Liver (tissue), 8 donors: ENCODE measurements at regions not wholly inside any gene's neighbourhood (a gene's known extent, or its start where the extent isn't known, plus 50 kb on each side); places are given as distances from the start of the nearest gene placed in this dataset.
"Not testable (repeated sequence)": the region's sequence is repeated elsewhere in the genome, so short reads cannot be mapped to it uniquely, and the experiment has no call there.

Experiments
- DNase-seq: peaks from one replicate; pipeline ENCODE4 v3.0.0-alpha.2; 2017; ENCODE audit warnings: low spot score
- H3K27ac ChIP-seq, 2 donors: one replicate each; pipeline ENCODE4 v1.7.0; 2013; ENCODE audit warnings: inconsistent platforms in 2 of 2, low read length in 2 of 2, control low read depth in 1 of 2, low read depth in 1 of 2, mild to moderate bottlenecking in 1 of 2
- H3K27me3 ChIP-seq, 4 donors: one replicate each; pipeline versions ENCODE4 v1.6.1 to v1.7.0; 2013; ENCODE audit warnings: low read length in 3 of 4, inconsistent platforms in 1 of 4, mild to moderate bottlenecking in 1 of 4, moderate library complexity in 1 of 4; ENCODE audit not compliant: control insufficient read depth in 4 of 4, insufficient read depth in 4 of 4
- H3K36me3 ChIP-seq, 4 donors: one replicate each; pipeline versions ENCODE4 v1.6.1 to v1.7.0; 2013; ENCODE audit warnings: low read length in 3 of 4, mild to moderate bottlenecking in 3 of 4, low read depth in 1 of 4, moderate library complexity in 1 of 4; ENCODE audit not compliant: control insufficient read depth in 4 of 4, insufficient read depth in 3 of 4
- H3K4me1 ChIP-seq, 4 donors: one replicate each; pipeline versions ENCODE4 v1.6.1 to v1.7.0; 2013; ENCODE audit warnings: low read length in 3 of 4, mild to moderate bottlenecking in 3 of 4, moderate library complexity in 1 of 4; ENCODE audit not compliant: control insufficient read depth in 4 of 4, insufficient read depth in 4 of 4
- H3K4me3 ChIP-seq, 3 donors: one replicate each; pipeline versions ENCODE4 v1.6.1 to v1.7.0; 2013; ENCODE audit warnings: low read length in 3 of 3, control low read depth in 1 of 3, low read depth in 1 of 3, mild to moderate bottlenecking in 1 of 3
- H3K9ac ChIP-seq, 2 donors: one replicate each; pipeline ENCODE4 v1.7.0; 2013; ENCODE audit warnings: low read length in 2 of 2, mild to moderate bottlenecking in 2 of 2, moderate library complexity in 2 of 2, control low read depth in 1 of 2, low read depth in 1 of 2
- H3K9me3 ChIP-seq, 4 donors: one replicate each; pipeline versions ENCODE4 v1.6.1 to v1.7.0; 2013; ENCODE audit warnings: low read length in 3 of 4; ENCODE audit not compliant: control insufficient read depth in 4 of 4
- ATF3 ChIP-seq: IDR thresholded peaks from 2 replicates; pipeline ENCODE4 v1.6.1; 2016; ENCODE audit warnings: antibody characterized with exemption
- CTCF ChIP-seq: fragments of 150-350 bp; IDR thresholded peaks from 2 replicates; pipeline ENCODE4 v1.5.1; 2017; ENCODE audit warnings: improper control_type of control experiment, low read depth, low read length; ENCODE audit not compliant: missing input control
- EGR1 ChIP-seq, 2 donors: IDR thresholded peaks; 2 replicates each; pipeline ENCODE4 v1.6.1; 2016 to 2018; ENCODE audit warnings: antibody characterized with exemption in 2 of 2, low read depth in 2 of 2
- FOXA1 ChIP-seq: IDR thresholded peaks from 2 replicates; pipeline ENCODE4 v1.6.1; 2016; ENCODE audit warnings: antibody characterized with exemption
- FOXA2 ChIP-seq: IDR thresholded peaks from 2 replicates; pipeline ENCODE4 v1.6.1; 2016; ENCODE audit warnings: antibody characterized with exemption
- GABPA ChIP-seq, 2 donors: IDR thresholded peaks in 1 of 2; conservative IDR thresholded peaks in 1 of 2; 2 replicates each; pipeline ENCODE4 v1.6.1; 2016; ENCODE audit warnings: antibody characterized with exemption in 2 of 2, mild to moderate bottlenecking in 1 of 2, moderate library complexity in 1 of 2
- HNF4A ChIP-seq, 2 donors: conservative IDR thresholded peaks; 2 replicates each; pipeline ENCODE4 v1.6.1; 2016; ENCODE audit warnings: antibody characterized with exemption in 2 of 2, mild to moderate bottlenecking in 2 of 2
- HNF4G ChIP-seq: IDR thresholded peaks from 2 replicates; pipeline ENCODE4 v1.6.1; 2016; ENCODE audit warnings: antibody characterized with exemption
- JUND ChIP-seq, 2 donors: IDR thresholded peaks; 2 replicates each; pipeline ENCODE4 v1.6.1; 2016; ENCODE audit warnings: antibody characterized with exemption in 2 of 2
- MAX ChIP-seq: IDR thresholded peaks from 2 replicates; pipeline ENCODE4 v1.6.1; 2016; ENCODE audit warnings: antibody characterized with exemption
- NR2F2 ChIP-seq: IDR thresholded peaks from 2 replicates; pipeline ENCODE4 v1.6.1; 2016; ENCODE audit warnings: antibody characterized with exemption
- REST ChIP-seq: IDR thresholded peaks from 2 replicates; pipeline ENCODE4 v1.6.1; 2016; ENCODE audit warnings: antibody characterized with exemption, mild to moderate bottlenecking
- RXRA ChIP-seq, 2 donors: IDR thresholded peaks; 2 replicates each; pipeline ENCODE4 v1.6.1; 2017 to 2018; ENCODE audit warnings: antibody characterized with exemption in 2 of 2, mild to moderate bottlenecking in 1 of 2
- SP1 ChIP-seq: IDR thresholded peaks from 2 replicates; pipeline ENCODE4 v1.6.1; 2018; ENCODE audit warnings: antibody characterized with exemption, mild to moderate bottlenecking
- TAF1 ChIP-seq: conservative IDR thresholded peaks from 2 replicates; pipeline ENCODE4 v1.6.1; 2016; ENCODE audit warnings: antibody characterized with exemption, mild to moderate bottlenecking
- YY1 ChIP-seq: IDR thresholded peaks from 2 replicates; pipeline ENCODE4 v1.6.1; 2016; ENCODE audit warnings: antibody characterized with exemption, mild to moderate bottlenecking
- ZBTB33 ChIP-seq: IDR thresholded peaks from 2 replicates; pipeline ENCODE4 v1.6.1; 2016; ENCODE audit warnings: antibody characterized with exemption
- WGBS: extraction: QIAGEN DNeasy Blood & Tissue Kit; methylation state at CpG from one replicate; pipeline ENCODE4 v1.1.7; 2013; 5-methylcytosine and 5-hydroxymethylcytosine counted together
- donor health status: healthy.
- donor health status: healthy.
- donor health status: healthy.
- donor health status: healthy.
- donor health status: healthy.

- Histone ChIP-seq H3K4me1 (no peaks in the 10 kb centered on the region), H3K36me3 (no peaks in the 10 kb centered on the region), H3K9ac (no peak overlapping the region), H3K27ac (no peak overlapping the region), H3K27me3 (no peaks in the 10 kb centered on the region), H3K4me3 (no peak overlapping the region), H3K9me3 (no peaks in the 10 kb centered on the region)
- TF ChIP-seq NR2F2 (no peak), REST (no peak), TAF1 (no peak), FOXA2 (no peak), SP1 (no peak), MAX (no peak), YY1 (no peak), CTCF (no peak), HNF4A (conservative IDR thresholded peaks at IDR 0.05) (no peak), JUND (IDR thresholded peaks at IDR 0.05) (no peak), FOXA1 (no peak), HNF4G (no peak), GABPA (IDR thresholded peaks at IDR 0.05 in 1 of 2, conservative IDR thresholded peaks at IDR 0.05 in 1 of 2) (no peak), ZBTB33 (no peak), ATF3 (no peak), RXRA (IDR thresholded peaks at IDR 0.05) (no peak), EGR1 (IDR thresholded peaks at IDR 0.05; ENCODE audit: low read depth in 2 of 2) (no peak)
- DNase-seq = no peak
- 63% methylated on average over 1 of the region's 1 CpG for WGBS
Measured at GRCh38 chr1:221284028-221284427, 404.8 kb downstream of the HLX start.

- H3K36me3 ChIP-seq, H3K27me3 ChIP-seq, H3K27ac ChIP-seq, H3K9ac ChIP-seq, DNase-seq, H3K4me1 ChIP-seq, H3K4me3 ChIP-seq, H3K9me3 ChIP-seq: not testable (repeated sequence)
- WGBS = 94% methylated on average over 14 of the region's 14 CpGs
Measured at GRCh38 chr1:221284991-221285390, 405.7 kb downstream of the HLX start.

GRCh38 chr1:221285458-221286210, 406.4 kb downstream of the HLX start:
- not testable (repeated sequence) for H3K27ac ChIP-seq, H3K9ac ChIP-seq, H3K4me1 ChIP-seq, DNase-seq, H3K27me3 ChIP-seq, H3K36me3 ChIP-seq, H3K9me3 ChIP-seq, H3K4me3 ChIP-seq
- 96% methylated on average over 45 of the region's 45 CpGs for WGBS
